ENCODE measurements at regions not wholly inside any gene's neighbourhood (a gene's known extent, or its start where the extent isn't known, plus 50 kb on each side); places are given as distances from the start of the nearest gene placed in this dataset.
"Not testable (repeated sequence)": the region's sequence is repeated elsewhere in the genome, so short reads cannot be mapped to it uniquely, and the experiment has no call there.

DNA sequence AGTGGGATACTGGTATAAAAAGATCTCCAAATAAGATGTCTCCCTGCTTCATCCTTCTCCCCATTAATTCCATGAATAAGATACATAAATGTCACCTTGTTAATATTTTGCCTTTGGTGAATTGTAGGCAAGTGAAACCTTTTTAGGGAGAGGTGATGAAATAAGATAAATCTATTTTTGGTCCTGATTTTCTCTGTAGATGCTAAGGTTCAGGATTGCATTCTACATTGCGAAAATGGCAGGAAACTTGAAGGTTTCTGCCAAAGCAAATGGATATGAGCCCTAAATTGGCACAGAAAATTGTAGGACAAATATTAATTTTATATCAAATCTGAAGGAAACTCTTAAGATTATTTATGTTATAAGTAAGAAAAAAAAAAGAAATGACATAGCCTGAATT, 107.1 kb downstream of the PLPPR4 start:
- no peak for TF ChIP-seq CTCF (IDR thresholded peaks at IDR 0.05)
- TF ChIP-seq POLR2A (IDR thresholded peaks at IDR 0.05) = no peak
- Histone ChIP-seq H3K36me3 (no peaks in the 10 kb centered on the region), H3K4me1 (no peaks in the 10 kb centered on the region), H3K27me3 (no peaks in the 10 kb centered on the region), H3K9me3 (no peaks in the 10 kb centered on the region), H3K4me3 (replicated peaks in 1 of 3) (no peak overlapping the region), H3K27ac (no peak overlapping the region)
- DNase-seq = no peak
- intact Hi-C loops (cut with DNase I) = no loop called here
- WGBS, 2 donors = 85% methylated on average over 1 of the region's 1 CpG

DNA sequence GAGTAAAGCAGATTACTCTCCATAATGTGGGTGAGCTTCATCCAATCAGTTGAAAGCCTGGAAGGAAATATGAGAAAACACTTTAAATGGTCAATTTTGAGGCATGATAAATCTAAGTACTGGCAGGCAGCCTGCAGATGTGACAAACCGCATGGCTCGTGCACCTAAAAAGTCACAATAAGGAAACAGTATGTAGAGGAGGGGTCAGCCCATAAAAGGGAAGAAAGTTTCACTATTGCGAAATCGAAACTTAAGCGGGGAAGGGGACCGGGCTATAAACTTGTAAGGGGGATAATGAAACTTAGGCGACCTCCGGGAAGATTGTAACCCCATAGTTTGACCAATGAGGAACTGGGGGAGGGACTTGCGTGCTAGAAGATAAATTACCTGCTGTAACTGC, 109.8 kb downstream of the PLPPR4 start:
- Histone ChIP-seq H3K36me3 (no peaks in the 10 kb centered on the region), H3K27me3 (no peaks in the 10 kb centered on the region), H3K27ac (no peak overlapping the region), H3K4me1 (no peaks in the 10 kb centered on the region), H3K9me3 (no peaks in the 10 kb centered on the region), H3K4me3 (replicated peaks in 1 of 3) (no peak overlapping the region)
- TF ChIP-seq CTCF (IDR thresholded peaks at IDR 0.05) (no peak), POLR2A (IDR thresholded peaks at IDR 0.05) (no peak)
- WGBS, 2 donors = 80 to 84% methylated on average over 9 of the region's 9 CpGs
- DNase-seq = no peak
- intact Hi-C loops (cut with DNase I) = no loop called here

- DNase-seq; H3K4me3 ChIP-seq (replicated peaks in 1 of 3); H3K27ac ChIP-seq; H3K4me1 ChIP-seq; H3K27me3 ChIP-seq; H3K36me3 ChIP-seq; H3K9me3 ChIP-seq; intact Hi-C loops (cut with DNase I): not testable (repeated sequence)
Measured at GRCh38 chr1:99374693-99375092, 110.4 kb downstream of the PLPPR4 start.

GRCh38 chr1:99384021-99384420, 119.7 kb downstream of the PLPPR4 start:
- WGBS, 2 donors = 71 to 73% methylated on average over 4 of the region's 4 CpGs
- intact Hi-C loops (cut with DNase I) = no loop called here
- Histone ChIP-seq H3K36me3 (no peaks in the 10 kb centered on the region), H3K4me3 (replicated peaks in 1 of 3) (no peak overlapping the region), H3K27me3 (no peaks in the 10 kb centered on the region), H3K9me3 (no peaks in the 10 kb centered on the region), H3K27ac (no peak overlapping the region), H3K4me1 (no peaks in the 10 kb centered on the region)
- TF ChIP-seq CTCF (IDR thresholded peaks at IDR 0.05) (no peak), POLR2A (IDR thresholded peaks at IDR 0.05) (no peak)
- DNase-seq = no peak

DNA sequence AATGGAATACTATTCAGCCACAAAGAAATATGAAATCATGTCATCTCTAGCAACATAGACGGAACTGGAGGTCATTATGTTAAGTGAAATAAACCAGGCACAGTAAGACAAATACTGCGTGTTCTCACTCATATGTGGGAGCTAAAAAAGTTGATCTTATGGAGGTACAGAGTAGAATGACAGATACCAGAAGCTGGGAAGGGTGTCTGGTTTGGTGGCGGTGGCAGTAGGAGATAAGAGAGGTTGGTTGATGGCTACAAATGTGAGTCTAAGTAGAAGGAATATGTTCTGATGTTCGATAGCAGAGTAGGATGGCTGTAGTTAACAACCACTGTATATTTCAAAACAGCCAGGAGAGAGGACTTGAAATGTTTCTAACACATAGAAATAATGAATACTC, 121.6 kb downstream of the PLPPR4 start:
- no peak for DNase-seq
- H3K27me3 ChIP-seq = no peaks in the 10 kb centered on the region
- no peak for TF ChIP-seq POLR2A (IDR thresholded peaks at IDR 0.05)
- WGBS, 2 donors = 71 to 83% methylated on average over 4 of the region's 4 CpGs
- intact Hi-C loops (cut with DNase I) = no loop called here
- no peak overlapping the region for H3K4me3 ChIP-seq (replicated peaks in 1 of 3)
- H3K4me1 ChIP-seq = no peaks in the 10 kb centered on the region
- H3K36me3 ChIP-seq = no peaks in the 10 kb centered on the region
- H3K9me3 ChIP-seq = no peaks in the 10 kb centered on the region
- H3K27ac ChIP-seq = no peak overlapping the region

DNA sequence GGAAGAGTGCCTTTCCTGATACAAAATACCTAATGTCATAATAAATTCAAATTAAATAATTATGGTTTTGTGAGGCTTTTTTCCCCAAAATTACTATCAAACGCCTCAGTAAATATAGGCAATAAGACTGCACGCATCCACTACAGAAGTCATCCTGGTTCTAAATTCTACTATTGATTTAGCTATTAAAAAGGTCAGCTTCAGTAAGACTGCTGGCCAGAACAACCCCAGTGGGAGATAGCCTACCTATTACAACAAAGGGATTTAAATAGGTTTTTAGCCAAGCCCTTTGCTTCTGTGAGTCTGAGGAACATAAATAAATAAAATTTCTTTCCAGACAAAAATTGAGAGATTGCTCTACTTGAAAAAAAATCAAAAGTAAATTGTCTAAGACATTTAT, 132.1 kb downstream of the PLPPR4 start:
- no peaks in the 10 kb centered on the region for H3K9me3 ChIP-seq
- no peaks in the 10 kb centered on the region for H3K36me3 ChIP-seq
- H3K4me3 ChIP-seq (replicated peaks in 1 of 3) = no peak overlapping the region
- 93 to 95% methylated on average over 2 of the region's 2 CpGs for WGBS, 2 donors
- H3K27ac ChIP-seq = no peak overlapping the region
- intact Hi-C loops (cut with DNase I) = no loop called here
- no peak for TF ChIP-seq POLR2A (IDR thresholded peaks at IDR 0.05)
- no peak for TF ChIP-seq CTCF (IDR thresholded peaks at IDR 0.05)
- DNase-seq = no peak
- H3K27me3 ChIP-seq = no peaks in the 10 kb centered on the region
- H3K4me1 ChIP-seq = no peaks in the 10 kb centered on the region

All from thyroid gland (tissue), 4 donors.